Activated CD8-positive, alpha-beta T cell treated with anti-CD3 and anti-CD28 coated beads for 36 hours (primary cell): ENCODE measurements at regions not wholly inside any gene's neighbourhood (a gene's known extent, or its start where the extent isn't known, plus 50 kb on each side); places are given as distances from the start of the nearest gene placed in this dataset.

Source experiments
- ATAC-seq: fragments of 200-7000 bp; cut with Tn5 transposase; one replicate; pipeline ENCODE4 v1.10.0; 2021; ENCODE audit warnings: mild to moderate bottlenecking, moderate library complexity
- CTCF ChIA-PET: fragments of 350-600 bp; sonication (Branson Sonifier 250); formaldehyde crosslinking; loops from one replicate; lab custom pipeline; 2021; ENCODE audit warnings: antibody characterized with exemption; lab: Charles Lee
- POLR2A ChIA-PET: fragments of 350-600 bp; sonication (Branson Sonifier 250); formaldehyde crosslinking; loops from one replicate; lab custom pipeline; 2021; ENCODE audit warnings: antibody characterized with exemption; lab: Charles Lee
- DNase-seq: peaks from one replicate; pipeline ENCODE4 v3.0.0-alpha.2; 2020
- H3K27ac Mint-ChIP-seq: one replicate; pipeline ENCODE4 v1.8.0; 2021; ENCODE audit warnings: mild to moderate bottlenecking, mixed read lengths
- H3K27me3 Mint-ChIP-seq: one replicate; pipeline ENCODE4 v1.8.0; 2021; ENCODE audit warnings: mixed read lengths
- H3K36me3 Mint-ChIP-seq: one replicate; pipeline ENCODE4 v1.8.0; 2021; ENCODE audit warnings: low read depth, mixed read lengths
- H3K4me1 Mint-ChIP-seq: one replicate; pipeline ENCODE4 v1.8.0; 2021; ENCODE audit warnings: low read depth, mixed read lengths
- H3K4me3 Mint-ChIP-seq: one replicate; pipeline ENCODE4 v1.8.0; 2021; ENCODE audit warnings: mild to moderate bottlenecking, moderate library complexity, mixed read lengths
- H3K9me3 Mint-ChIP-seq: one replicate; pipeline ENCODE4 v1.8.0; 2021; ENCODE audit warnings: mixed read lengths
- intact Hi-C: fragments of 100-400 bp; cut with micrococcal nuclease; formaldehyde crosslinking; loops from one replicate; pipeline ENCODE4 v1.10.0; 2022
- TF ChIP-seq, protein P1 (sequence below): fragments of 200-600 bp; IDR thresholded peaks from one replicate; pipeline ENCODE4 v1.8.0; 2022; ENCODE audit warnings: antibody characterized with exemption, mild to moderate bottlenecking

DNA sequence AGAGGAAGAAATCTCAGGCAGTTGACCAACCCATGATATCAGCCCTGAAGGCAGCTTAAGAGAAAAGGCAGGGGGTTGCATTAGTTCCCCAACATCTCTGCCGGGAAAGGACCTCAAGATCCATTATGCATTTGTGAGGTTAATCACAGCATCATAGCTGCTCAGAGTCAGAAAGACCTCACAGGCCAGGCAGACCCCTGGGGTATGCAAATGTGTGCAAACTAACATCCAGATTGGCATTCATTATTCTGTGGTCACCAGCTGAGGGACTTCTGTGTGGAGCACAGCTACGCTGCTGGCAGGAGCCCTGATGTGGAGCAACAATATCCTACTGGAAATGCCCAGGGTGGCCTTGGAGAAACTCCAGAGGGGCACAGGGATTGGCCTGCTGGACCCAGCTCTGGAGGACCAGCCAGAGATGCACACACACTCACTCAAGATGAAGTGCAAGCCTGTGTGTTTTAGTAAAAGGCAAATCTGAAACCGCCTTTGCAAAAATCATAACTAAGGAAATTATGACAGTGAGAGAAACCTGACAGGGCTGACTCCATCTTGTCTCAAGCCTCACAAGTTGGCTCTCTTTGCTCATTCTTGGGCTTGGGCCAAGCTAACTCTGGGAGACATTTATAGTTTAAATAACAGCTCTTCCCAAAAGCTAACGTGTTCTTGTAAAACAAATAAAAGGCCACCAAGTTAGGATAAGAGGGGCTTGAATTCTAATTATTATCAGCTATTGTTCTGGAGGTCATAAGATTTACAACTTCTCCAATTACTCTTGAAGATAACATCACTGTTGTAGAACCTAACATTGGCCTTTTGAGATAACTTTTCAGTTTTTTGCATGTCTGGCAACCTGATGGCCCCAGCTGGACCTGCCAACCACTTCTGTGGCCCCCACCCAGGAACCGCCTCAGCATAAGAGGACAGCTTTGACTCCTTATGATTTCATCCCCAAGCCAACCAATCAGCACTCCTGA lies 257.1 kb downstream of the UACA start:
- peaks cover 13% of the 10 kb centered on the region for H3K36me3 Mint-ChIP-seq
- H3K27me3 Mint-ChIP-seq: no peaks in the 10 kb centered on the region
- TF ChIP-seq, protein P1, sequence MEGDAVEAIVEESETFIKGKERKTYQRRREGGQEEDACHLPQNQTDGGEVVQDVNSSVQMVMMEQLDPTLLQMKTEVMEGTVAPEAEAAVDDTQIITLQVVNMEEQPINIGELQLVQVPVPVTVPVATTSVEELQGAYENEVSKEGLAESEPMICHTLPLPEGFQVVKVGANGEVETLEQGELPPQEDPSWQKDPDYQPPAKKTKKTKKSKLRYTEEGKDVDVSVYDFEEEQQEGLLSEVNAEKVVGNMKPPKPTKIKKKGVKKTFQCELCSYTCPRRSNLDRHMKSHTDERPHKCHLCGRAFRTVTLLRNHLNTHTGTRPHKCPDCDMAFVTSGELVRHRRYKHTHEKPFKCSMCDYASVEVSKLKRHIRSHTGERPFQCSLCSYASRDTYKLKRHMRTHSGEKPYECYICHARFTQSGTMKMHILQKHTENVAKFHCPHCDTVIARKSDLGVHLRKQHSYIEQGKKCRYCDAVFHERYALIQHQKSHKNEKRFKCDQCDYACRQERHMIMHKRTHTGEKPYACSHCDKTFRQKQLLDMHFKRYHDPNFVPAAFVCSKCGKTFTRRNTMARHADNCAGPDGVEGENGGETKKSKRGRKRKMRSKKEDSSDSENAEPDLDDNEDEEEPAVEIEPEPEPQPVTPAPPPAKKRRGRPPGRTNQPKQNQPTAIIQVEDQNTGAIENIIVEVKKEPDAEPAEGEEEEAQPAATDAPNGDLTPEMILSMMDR: no peak
- DNase-seq (no peak), ATAC-seq (no peak)
- no peak overlapping the region for H3K27ac Mint-ChIP-seq
- H3K4me1 Mint-ChIP-seq: peaks cover 75% of the 10 kb centered on the region
- no peak overlapping the region for H3K4me3 Mint-ChIP-seq
- intact Hi-C loops: no loop called here
- H3K9me3 Mint-ChIP-seq: peaks cover 24% of the 10 kb centered on the region
- CTCF ChIA-PET: interaction anchor here (0.8 to 4.5 kb wide), 8 partner anchors 10 to 265 kb away, joined by 3 to 18 read pairs (median 4); no protein-coding TSS in a partner anchor
- POLR2A ChIA-PET: interaction anchor here (1.0 to 2.8 kb wide), 7 partner anchors 10 to 50 kb away, joined by 3 to 8 read pairs (median 4); no protein-coding TSS in a partner anchor

DNA sequence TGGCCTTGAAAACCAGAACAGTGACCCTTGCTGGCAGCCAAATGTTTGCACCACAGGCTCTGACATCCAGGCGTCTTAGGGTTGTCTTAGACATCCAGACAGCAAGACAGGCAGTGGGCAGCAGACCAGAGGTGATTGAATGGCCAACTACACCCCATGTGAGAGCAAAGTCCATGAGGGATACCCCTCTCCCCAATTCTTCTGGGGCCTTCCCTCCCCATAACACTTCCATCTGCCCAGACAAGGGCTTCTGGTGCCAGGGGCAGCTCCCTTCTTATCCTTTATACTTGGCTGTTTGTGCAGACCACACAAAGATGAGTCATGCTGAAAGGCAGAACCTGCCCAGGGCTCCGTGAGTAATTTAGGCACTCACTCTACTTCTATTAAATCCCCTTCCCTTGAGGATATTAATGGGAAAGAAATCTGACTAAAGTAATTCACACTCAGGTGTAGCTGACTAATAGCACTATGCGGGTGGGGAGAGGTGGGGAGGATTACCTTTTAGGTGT lies 257.9 kb downstream of the UACA start:
- H3K27me3 Mint-ChIP-seq: no peaks in the 10 kb centered on the region
- TF ChIP-seq, protein P1: no peak
- H3K27ac Mint-ChIP-seq: peak overlapping the region; percentile 20
- H3K36me3 Mint-ChIP-seq: peaks cover 5% of the 10 kb centered on the region
- ChIA-PET POLR2A (interaction anchor here (0.6 to 2.8 kb wide), 12 partner anchors 9 to 1751 kb away, joined by 3 to 8 read pairs (median 4); no protein-coding TSS in a partner anchor), CTCF (interaction anchor here (0.8 to 4.5 kb wide), 12 partner anchors 7 to 265 kb away, joined by 3 to 20 read pairs (median 6); no protein-coding TSS in a partner anchor)
- peak; percentile 28 for ATAC-seq
- peaks cover 76% of the 10 kb centered on the region for H3K4me1 Mint-ChIP-seq
- intact Hi-C loops: no loop called here
- peak; percentile 57 for DNase-seq
- H3K4me3 Mint-ChIP-seq: no peak overlapping the region
- H3K9me3 Mint-ChIP-seq: peaks cover 16% of the 10 kb centered on the region

DNA sequence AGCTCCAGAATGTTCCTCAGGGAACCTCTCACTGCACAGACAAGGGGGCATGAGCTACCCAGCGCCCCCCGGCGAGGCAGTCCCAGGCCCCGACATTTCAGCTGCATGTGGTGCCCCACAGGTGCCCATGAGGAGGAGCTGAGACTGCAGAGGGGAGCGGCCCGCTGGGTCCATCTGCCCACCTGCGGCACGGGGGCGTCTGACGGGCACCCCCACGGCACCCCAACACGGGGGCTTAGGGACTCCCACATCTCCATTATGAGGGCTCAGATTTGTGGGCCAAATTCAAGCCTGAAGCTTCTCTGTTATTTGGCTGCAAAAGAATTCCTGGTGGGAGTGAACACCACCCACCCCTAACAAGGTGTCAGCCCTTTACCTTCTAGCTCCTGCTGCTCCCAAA lies 258.4 kb downstream of the UACA start:
- H3K36me3 Mint-ChIP-seq: peaks cover 1% of the 10 kb centered on the region
- TF ChIP-seq, protein P1: no peak
- DNase-seq: no peak
- H3K4me3 Mint-ChIP-seq: no peak overlapping the region
- peak overlapping the region; percentile 52 for H3K27ac Mint-ChIP-seq
- peaks cover 12% of the 10 kb centered on the region for H3K9me3 Mint-ChIP-seq
- ChIA-PET POLR2A (interaction anchor here (0.6 to 2.8 kb wide), 12 partner anchors 8 to 1751 kb away, joined by 3 to 8 read pairs (median 4); no protein-coding TSS in a partner anchor), CTCF (interaction anchor here (0.8 to 4.5 kb wide), 14 partner anchors 8 to 264 kb away, joined by 3 to 20 read pairs (median 4); no protein-coding TSS in a partner anchor)
- intact Hi-C loops: no loop called here
- peaks cover 78% of the 10 kb centered on the region for H3K4me1 Mint-ChIP-seq
- no peaks in the 10 kb centered on the region for H3K27me3 Mint-ChIP-seq
- ATAC-seq: no peak

DNA sequence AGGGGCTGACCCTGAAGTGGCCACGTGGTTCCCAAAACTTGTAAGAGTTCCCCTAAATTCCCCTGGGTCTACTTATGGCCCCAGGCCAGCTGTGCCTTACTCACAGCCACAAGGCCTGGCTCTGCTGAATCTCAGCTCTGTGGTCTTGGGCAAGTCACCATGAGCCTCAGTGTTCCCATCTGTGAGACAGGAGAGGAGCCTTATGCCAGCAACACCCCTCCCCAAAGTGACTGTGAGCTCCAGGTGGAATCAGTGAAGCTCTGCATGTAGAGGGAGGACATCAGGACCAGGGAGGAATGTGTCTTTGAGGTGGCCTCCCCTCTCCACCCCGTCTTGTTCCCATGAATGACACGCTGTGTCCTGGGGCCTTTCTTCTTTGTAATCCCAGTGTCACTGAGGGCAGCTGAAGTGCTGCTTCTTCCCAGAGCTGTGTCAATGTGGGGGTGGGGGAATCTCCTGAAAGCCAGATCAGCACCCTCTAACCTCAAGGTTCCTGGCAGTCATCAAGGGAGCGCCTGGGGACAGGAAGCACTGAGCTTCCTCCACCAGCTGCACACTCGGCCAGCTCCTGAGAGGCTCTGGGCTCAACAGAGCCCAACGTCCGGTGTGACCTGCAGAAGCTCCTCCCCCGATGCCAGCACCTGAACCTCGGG lies 258.9 kb downstream of the UACA start:
- peaks cover 73% of the 10 kb centered on the region for H3K4me1 Mint-ChIP-seq
- no peak overlapping the region for H3K4me3 Mint-ChIP-seq
- peak overlapping the region; percentile 52 for H3K27ac Mint-ChIP-seq
- ATAC-seq (peak; percentile 32), DNase-seq (peak; percentile 62)
- peaks cover 6% of the 10 kb centered on the region for H3K9me3 Mint-ChIP-seq
- POLR2A ChIA-PET: interaction anchor here (0.7 to 2.8 kb wide), 11 partner anchors 11 to 59 kb away, joined by 3 to 8 read pairs (median 3); no protein-coding TSS in a partner anchor
- CTCF ChIA-PET: interaction anchor here (0.8 to 4.5 kb wide), 17 partner anchors 8 to 1028 kb away, joined by 3 to 20 read pairs (median 4); no protein-coding TSS in a partner anchor
- intact Hi-C loops: no loop called here
- H3K36me3 Mint-ChIP-seq: no peaks in the 10 kb centered on the region
- H3K27me3 Mint-ChIP-seq: peaks cover 2% of the 10 kb centered on the region
- TF ChIP-seq, protein P1: no peak
